Upper lobe of left lung (tissue), 4 donors: ENCODE measurements at regions not wholly inside any gene's neighbourhood (a gene's known extent, or its start where the extent isn't known, plus 50 kb on each side); places are given as distances from the start of the nearest gene placed in this dataset.

Experiments
- EP300 ChIP-seq, 4 donors: sonication (generic); formaldehyde crosslinking; IDR thresholded peaks; one replicate each; pipeline ENCODE4 v1.5.1; 2017; ENCODE audit warnings: antibody characterized with exemption in 4 of 4, control low read depth in 2 of 4
- POLR2A ChIP-seq, 4 donors: fragments of 450-650 bp; IDR thresholded peaks; one replicate each; pipeline ENCODE4 v1.5.1; 2016 to 2017; ENCODE audit warnings: antibody characterized with exemption in 4 of 4, mild to moderate bottlenecking in 2 of 4
- TF ChIP-seq, protein P1 (sequence below), 6 experiments: fragments of 450-650 bp in 4 of 6; fragments of 200-600 bp in 2 of 6; sonication (generic) in 2 of 6; IDR thresholded peaks; one replicate each; pipeline ENCODE4 v1.5.1; 2016 to 2019; ENCODE audit warnings: antibody characterized with exemption in 6 of 6

DNA sequence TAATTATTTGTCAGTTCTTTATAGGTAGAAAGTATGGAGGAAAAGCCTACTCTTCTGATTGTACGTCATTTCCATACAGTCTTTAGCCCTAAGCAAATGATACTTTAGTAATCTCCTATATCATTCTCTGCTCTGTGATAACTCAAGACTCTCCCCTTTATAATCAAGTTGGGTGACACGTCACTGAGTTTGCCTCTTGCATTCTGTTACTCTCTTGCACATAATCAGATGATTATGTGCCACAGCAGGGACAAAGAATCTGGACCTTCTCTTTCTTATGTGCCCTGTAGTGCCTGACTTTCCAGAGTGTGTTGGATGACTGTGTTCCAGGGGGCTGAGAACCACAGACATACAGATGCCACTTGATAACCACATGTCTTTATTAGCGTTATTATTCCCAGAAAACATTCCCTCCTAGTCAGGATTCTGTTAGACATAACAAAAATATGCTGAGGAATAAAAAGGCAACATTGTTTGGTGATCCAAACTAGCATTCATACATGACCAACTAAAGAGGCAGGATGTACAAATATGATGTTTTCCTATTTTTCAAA is 116.4 kb upstream of the HGF start:
- TF ChIP-seq, protein P1, sequence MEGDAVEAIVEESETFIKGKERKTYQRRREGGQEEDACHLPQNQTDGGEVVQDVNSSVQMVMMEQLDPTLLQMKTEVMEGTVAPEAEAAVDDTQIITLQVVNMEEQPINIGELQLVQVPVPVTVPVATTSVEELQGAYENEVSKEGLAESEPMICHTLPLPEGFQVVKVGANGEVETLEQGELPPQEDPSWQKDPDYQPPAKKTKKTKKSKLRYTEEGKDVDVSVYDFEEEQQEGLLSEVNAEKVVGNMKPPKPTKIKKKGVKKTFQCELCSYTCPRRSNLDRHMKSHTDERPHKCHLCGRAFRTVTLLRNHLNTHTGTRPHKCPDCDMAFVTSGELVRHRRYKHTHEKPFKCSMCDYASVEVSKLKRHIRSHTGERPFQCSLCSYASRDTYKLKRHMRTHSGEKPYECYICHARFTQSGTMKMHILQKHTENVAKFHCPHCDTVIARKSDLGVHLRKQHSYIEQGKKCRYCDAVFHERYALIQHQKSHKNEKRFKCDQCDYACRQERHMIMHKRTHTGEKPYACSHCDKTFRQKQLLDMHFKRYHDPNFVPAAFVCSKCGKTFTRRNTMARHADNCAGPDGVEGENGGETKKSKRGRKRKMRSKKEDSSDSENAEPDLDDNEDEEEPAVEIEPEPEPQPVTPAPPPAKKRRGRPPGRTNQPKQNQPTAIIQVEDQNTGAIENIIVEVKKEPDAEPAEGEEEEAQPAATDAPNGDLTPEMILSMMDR (IDR thresholded peaks at IDR 0.05) = no peak
- no peak for TF ChIP-seq POLR2A (IDR thresholded peaks at IDR 0.05)
- no peak for TF ChIP-seq EP300 (IDR thresholded peaks at IDR 0.05)
